Mesendoderm (in vitro differentiated cells): ENCODE measurements at regions not wholly inside any gene's neighbourhood (a gene's known extent, or its start where the extent isn't known, plus 50 kb on each side); places are given as distances from the start of the nearest gene placed in this dataset.
"Not testable (repeated sequence)": the region's sequence is repeated elsewhere in the genome, so short reads cannot be mapped to it uniquely, and the experiment has no call there.

Experiments
- DNase-seq: peaks from one replicate; pipeline ENCODE4 v3.0.0; 2013
- H2AK5ac ChIP-seq: 2 replicates; pipeline ENCODE4 v1.6.1; 2013; ENCODE audit warnings: low read length, inconsistent platforms
- H2BK120ac ChIP-seq: 2 replicates; pipeline ENCODE4 v1.6.1; 2013; ENCODE audit warnings: low read depth, mild to moderate bottlenecking, low read length, moderate library complexity, mixed read lengths
- H2BK15ac ChIP-seq: replicated peaks from 2 replicates; pipeline ENCODE4 v1.6.1; 2013; ENCODE audit warnings: low read depth, mild to moderate bottlenecking, moderate library complexity
- H2BK5ac ChIP-seq: 2 replicates; pipeline ENCODE4 v1.6.1; 2013; ENCODE audit warnings: low read length, inconsistent platforms
- H3K18ac ChIP-seq: 2 replicates; pipeline ENCODE4 v1.6.1; 2013; ENCODE audit warnings: mild to moderate bottlenecking, low read length, mixed read lengths
- H3K23ac ChIP-seq: one replicate; pipeline ENCODE4 v1.6.1; 2013; ENCODE audit warnings: low read length
- H3K27ac ChIP-seq: 2 replicates; pipeline ENCODE4 v1.5.1; 2013; ENCODE audit warnings: low read depth, mild to moderate bottlenecking, inconsistent platforms, low read length, moderate library complexity
- H3K27me3 ChIP-seq: 2 replicates; pipeline ENCODE4 v1.6.1; 2013; ENCODE audit warnings: low read length, control low read depth, mild to moderate bottlenecking, inconsistent platforms; ENCODE audit not compliant: insufficient read depth, poor library complexity
- H3K36me3 ChIP-seq: 2 replicates; pipeline ENCODE4 v1.6.1; 2013; ENCODE audit warnings: low read length, inconsistent platforms; ENCODE audit not compliant: control insufficient read depth, insufficient read depth
- H3K4ac ChIP-seq: one replicate; pipeline ENCODE4 v1.6.1; 2013; ENCODE audit warnings: low read depth, mild to moderate bottlenecking, low read length, moderate library complexity
- H3K4me1 ChIP-seq: 2 replicates; pipeline ENCODE4 v1.6.1; 2013; ENCODE audit warnings: low read depth, low read length, inconsistent platforms; ENCODE audit not compliant: control insufficient read depth
- H3K4me2 ChIP-seq: 2 replicates; pipeline ENCODE4 v1.6.1; 2013; ENCODE audit warnings: low read length
- H3K4me3 ChIP-seq: 2 replicates; pipeline ENCODE4 v1.5.1; 2013; ENCODE audit warnings: mild to moderate bottlenecking, low read length
- H3K56ac ChIP-seq: one replicate; pipeline ENCODE4 v1.6.1; 2013; ENCODE audit warnings: low read length
- H3K79me1 ChIP-seq: 2 replicates; pipeline ENCODE4 v1.6.1; 2013; ENCODE audit warnings: low read length, inconsistent platforms
- H3K79me2 ChIP-seq: 2 replicates; pipeline ENCODE4 v1.6.1; 2013; ENCODE audit warnings: mild to moderate bottlenecking, low read length; ENCODE audit not compliant: control insufficient read depth, insufficient read depth
- H3K9ac ChIP-seq: 2 replicates; pipeline ENCODE4 v1.6.1; 2013; ENCODE audit warnings: low read length, inconsistent platforms
- H4K5ac ChIP-seq: one replicate; pipeline ENCODE4 v1.6.1; 2013; ENCODE audit warnings: low read length
- H4K8ac ChIP-seq: one replicate; pipeline ENCODE4 v1.6.1; 2013; ENCODE audit warnings: low read depth, mild to moderate bottlenecking, control low read depth, low read length, moderate library complexity
- WGBS: extraction: QIAGEN DNeasy Blood & Tissue Kit; methylation state at CpG from one replicate; pipeline ENCODE4 v1.1.7; 2013; ENCODE audit warnings: low lambda C conversion rate, missing lambda C conversion rate; ENCODE audit not compliant: insufficient coverage; ENCODE audit errors: extremely low coverage; 5-methylcytosine and 5-hydroxymethylcytosine counted together

DNA sequence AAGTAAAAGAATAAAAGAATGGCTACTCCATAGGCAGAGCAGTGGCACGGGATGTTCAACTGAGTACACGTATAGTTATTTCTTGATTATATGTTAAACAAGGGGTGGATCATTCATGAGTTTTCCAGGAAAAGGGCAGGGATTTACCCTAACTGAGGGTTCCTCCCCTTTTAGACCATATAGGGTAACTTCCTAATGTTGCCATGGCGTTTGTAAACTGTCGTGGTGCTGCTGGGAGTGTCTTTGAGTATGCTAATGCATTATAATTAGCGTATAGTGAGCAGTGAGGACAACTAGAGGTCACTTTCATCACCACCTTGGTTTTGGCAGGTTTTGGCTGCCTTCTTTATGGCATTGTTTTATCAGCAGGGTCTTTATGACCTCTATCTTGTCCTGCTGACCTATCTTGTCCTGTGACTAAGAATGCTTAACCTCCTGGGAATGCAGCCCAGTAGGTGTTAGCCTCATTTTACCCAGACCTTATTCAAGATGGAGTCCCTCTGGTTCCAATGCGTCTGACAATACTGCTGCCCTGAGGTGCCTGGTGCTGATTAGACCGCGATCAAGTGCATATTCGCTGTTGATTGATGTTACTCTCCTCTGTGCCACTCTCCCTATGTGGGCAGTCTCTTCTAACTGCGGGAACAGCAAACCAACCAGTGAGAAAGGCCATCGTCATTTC, 67.6 kb upstream of the AMN1 start:
- Histone ChIP-seq H3K4ac (no peak overlapping the region), H3K27ac (no peak overlapping the region), H3K4me1 (no peaks in the 10 kb centered on the region), H4K8ac (no peak overlapping the region), H4K5ac (no peak overlapping the region), H3K27me3 (no peaks in the 10 kb centered on the region), H2AK5ac (peak overlapping the region; percentile 45), H3K9ac (no peak overlapping the region), H3K56ac (no peak overlapping the region), H2BK120ac (no peak overlapping the region), H3K79me2 (no peaks in the 10 kb centered on the region), H3K4me2 (no peak overlapping the region), H3K23ac (no peak overlapping the region), H2BK5ac (no peak overlapping the region), H3K18ac (no peak overlapping the region), H3K4me3 (no peak overlapping the region), H2BK15ac (no peak overlapping the region), H3K79me1 (no peaks in the 10 kb centered on the region), H3K36me3 (no peaks in the 10 kb centered on the region)
- WGBS: no CpG with 5 or more reads among the region's 11 CpGs
- peak; percentile 74 for DNase-seq

DNA sequence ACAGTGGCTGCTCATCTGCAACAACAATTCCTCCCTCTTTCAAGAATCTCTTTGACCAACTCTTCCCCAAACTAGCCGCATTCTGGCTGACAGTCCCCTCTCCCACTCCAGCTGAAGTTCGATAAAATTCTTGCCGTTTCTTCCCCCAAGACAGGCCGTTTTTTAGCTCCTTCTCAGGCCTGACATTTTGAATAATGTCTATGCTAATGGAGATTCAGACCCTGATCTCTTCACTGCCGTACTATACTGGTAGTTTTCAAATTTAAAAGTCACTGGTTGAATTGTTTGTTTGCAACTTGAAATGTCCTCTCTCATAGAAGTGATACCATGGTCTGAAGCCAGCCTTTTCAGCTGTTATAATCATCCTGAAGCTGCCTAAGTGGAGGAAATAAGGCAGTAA, 65.9 kb upstream of the AMN1 start:
- H2BK5ac ChIP-seq: no peak overlapping the region
- whole genome bisulfite sequencing: no CpG with 5 or more reads among the region's 5 CpGs
- no peak for DNase-seq

GRCh38 chr12:31791265-31791664, 62.4 kb upstream of the AMN1 start:
- not testable (repeated sequence) for DNase-seq
- no CpG with 5 or more reads among the region's 3 CpGs for WGBS

More for the DNA sequence above, 65.9 kb upstream of the AMN1 start:
- Histone ChIP-seq H4K5ac (no peak overlapping the region), H3K4me2 (no peak overlapping the region), H2BK15ac (no peak overlapping the region), H3K4me3 (no peak overlapping the region), H3K27me3 (no peaks in the 10 kb centered on the region), H3K18ac (no peak overlapping the region), H3K23ac (no peak overlapping the region), H4K8ac (no peak overlapping the region), H3K36me3 (no peaks in the 10 kb centered on the region), H2BK120ac (no peak overlapping the region), H3K4ac (no peak overlapping the region), H3K4me1 (no peaks in the 10 kb centered on the region), H3K9ac (no peak overlapping the region), H3K56ac (no peak overlapping the region), H3K79me2 (no peaks in the 10 kb centered on the region), H3K79me1 (no peaks in the 10 kb centered on the region), H2AK5ac (no peak overlapping the region), H3K27ac (no peak overlapping the region)

DNA sequence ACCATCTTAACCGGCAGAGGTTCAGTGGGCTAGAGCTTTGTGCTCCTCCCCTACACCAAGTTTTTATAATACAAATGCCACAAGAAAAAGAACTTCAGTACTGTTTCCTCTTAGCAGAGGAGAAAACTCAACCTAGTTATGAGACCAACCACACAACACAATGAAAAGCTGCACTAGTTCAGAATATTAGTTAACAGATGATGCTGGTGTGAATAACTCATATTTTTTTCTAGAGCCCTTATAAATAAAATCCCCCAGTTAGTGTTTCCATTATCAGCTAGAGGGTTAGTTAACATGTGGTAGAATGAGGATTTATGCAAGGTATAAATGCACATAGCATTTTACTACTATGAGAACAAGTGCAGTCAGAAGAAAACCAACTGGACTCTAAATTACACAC, 61.9 kb upstream of the AMN1 start:
- Histone ChIP-seq H2BK5ac (no peak overlapping the region), H3K56ac (no peak overlapping the region), H2BK15ac (no peak overlapping the region), H3K27me3 (no peaks in the 10 kb centered on the region), H3K36me3 (no peaks in the 10 kb centered on the region), H4K8ac (no peak overlapping the region), H3K4ac (no peak overlapping the region), H3K79me1 (no peaks in the 10 kb centered on the region), H3K9ac (no peak overlapping the region), H3K4me2 (no peak overlapping the region), H2BK120ac (no peak overlapping the region), H3K27ac (no peak overlapping the region), H4K5ac (no peak overlapping the region), H3K23ac (no peak overlapping the region), H3K79me2 (no peaks in the 10 kb centered on the region), H3K18ac (no peak overlapping the region), H2AK5ac (no peak overlapping the region), H3K4me1 (no peaks in the 10 kb centered on the region), H3K4me3 (no peak overlapping the region)
- DNase-seq: no peak
- no CpG with 5 or more reads among the region's 1 CpG for WGBS

More at GRCh38 chr12:31791265-31791664, 62.4 kb upstream of the AMN1 start:
- H3K56ac ChIP-seq, H3K79me1 ChIP-seq, H2BK15ac ChIP-seq, H3K4me1 ChIP-seq, H3K18ac ChIP-seq, H2AK5ac ChIP-seq, H3K36me3 ChIP-seq, H3K27ac ChIP-seq, H3K4ac ChIP-seq, H3K4me2 ChIP-seq, H3K79me2 ChIP-seq, H3K4me3 ChIP-seq, H2BK5ac ChIP-seq, H2BK120ac ChIP-seq, H3K23ac ChIP-seq, H3K27me3 ChIP-seq, H4K8ac ChIP-seq, H3K9ac ChIP-seq, H4K5ac ChIP-seq: not testable (repeated sequence)

- no peak overlapping the region for H3K18ac ChIP-seq
- H3K9ac ChIP-seq: no peak overlapping the region
- H3K36me3 ChIP-seq: no peaks in the 10 kb centered on the region
These were observed 56.5 kb upstream of the AMN1 start for GRCh38 chr12:31785318-31785717.

More at GRCh38 chr12:31785318-31785717, 56.5 kb upstream of the AMN1 start:
- no peak overlapping the region for H3K23ac ChIP-seq
- no peak overlapping the region for H2AK5ac ChIP-seq
- no peaks in the 10 kb centered on the region for H3K27me3 ChIP-seq
- no peak overlapping the region for H3K56ac ChIP-seq
- WGBS: no CpG with 5 or more reads among the region's 2 CpGs
- H4K8ac ChIP-seq: no peak overlapping the region
- no peaks in the 10 kb centered on the region for H3K79me1 ChIP-seq
- no peak overlapping the region for H4K5ac ChIP-seq
- H3K4me3 ChIP-seq: no peak overlapping the region
- no peak overlapping the region for H3K4me2 ChIP-seq
- H2BK5ac ChIP-seq: no peak overlapping the region
- no peak overlapping the region for H2BK15ac ChIP-seq
- no peak overlapping the region for H3K27ac ChIP-seq
- H3K79me2 ChIP-seq: no peaks in the 10 kb centered on the region
- H2BK120ac ChIP-seq: no peak overlapping the region
- no peak for DNase-seq
- no peak overlapping the region for H3K4ac ChIP-seq
- no peaks in the 10 kb centered on the region for H3K4me1 ChIP-seq
